Epithelial cell of esophagus (primary cell): ENCODE measurements at regions not wholly inside any gene's neighbourhood (a gene's known extent, or its start where the extent isn't known, plus 50 kb on each side); places are given as distances from the start of the nearest gene placed in this dataset.
"Not testable (repeated sequence)": the region's sequence is repeated elsewhere in the genome, so short reads cannot be mapped to it uniquely, and the experiment has no call there.

ENCODE experiments used
- DNase-seq: peaks from one replicate; pipeline ENCODE4 v3.0.0; 2010; ENCODE audit warnings: low read depth
- H3K4me3 ChIP-seq: 2 replicates; pipeline ENCODE4 v1.5.1; 2011; ENCODE audit warnings: mild to moderate bottlenecking, low read length, control low read depth
- CTCF ChIP-seq: IDR thresholded peaks from 2 replicates; pipeline ENCODE4 v1.5.1; 2011; ENCODE audit warnings: low read depth, mild to moderate bottlenecking, low read length, control low read depth, inconsistent platforms; ENCODE audit not compliant: insufficient read depth; ENCODE audit errors: missing control alignments

GRCh38 chr6:100230115-100230952 is 234.4 kb downstream of the SIM1 start:
- no peak for TF ChIP-seq CTCF
- DNase-seq, result no peak
- no peak overlapping the region for H3K4me3 ChIP-seq

GRCh38 chr6:100229512-100229911 is 235.2 kb downstream of the SIM1 start:
- DNase-seq, result peak; percentile 13
- no peak for TF ChIP-seq CTCF
- H3K4me3 ChIP-seq, result no peak overlapping the region

- peak; percentile 69 for DNase-seq
Measured at GRCh38 chr6:100228834-100229441, 234.9 kb upstream of the MCHR2 start.

GRCh38 chr6:100228437-100228833 is 234.4 kb upstream of the MCHR2 start:
- H3K4me3 ChIP-seq, result peak overlapping the region; percentile 37
- no peak for TF ChIP-seq CTCF
- peak; percentile 24 for DNase-seq

More at GRCh38 chr6:100228834-100229441, 234.9 kb upstream of the MCHR2 start:
- TF ChIP-seq CTCF, result peak; percentile 20
- H3K4me3 ChIP-seq, result peak overlapping the region; percentile 37

GRCh38 chr6:100226811-100227210 is 232.8 kb upstream of the MCHR2 start:
- DNase-seq, result no peak
- TF ChIP-seq CTCF, result no peak

GRCh38 chr6:100223952-100224351 is 229.9 kb upstream of the MCHR2 start:
- DNase-seq, H3K4me3 ChIP-seq: not testable (repeated sequence)

More at GRCh38 chr6:100226811-100227210, 232.8 kb upstream of the MCHR2 start:
- H3K4me3 ChIP-seq, result no peak overlapping the region

- no peak for TF ChIP-seq CTCF
- H3K4me3 ChIP-seq, result no peak overlapping the region
- DNase-seq, result no peak
Measured at GRCh38 chr6:100220543-100220942, 226.5 kb upstream of the MCHR2 start.
